ENCODE measurements at regions not wholly inside any gene's neighbourhood (a gene's known extent, or its start where the extent isn't known, plus 50 kb on each side); places are given as distances from the start of the nearest gene placed in this dataset.
"Not testable (repeated sequence)": the region's sequence is repeated elsewhere in the genome, so short reads cannot be mapped to it uniquely, and the experiment has no call there.

GRCh38 chr7:16954321-16954720, 72.5 kb upstream of the AGR3 start:
- H3K36me3 ChIP-seq, result no peaks in the 10 kb centered on the region
- TF ChIP-seq, protein P1, sequence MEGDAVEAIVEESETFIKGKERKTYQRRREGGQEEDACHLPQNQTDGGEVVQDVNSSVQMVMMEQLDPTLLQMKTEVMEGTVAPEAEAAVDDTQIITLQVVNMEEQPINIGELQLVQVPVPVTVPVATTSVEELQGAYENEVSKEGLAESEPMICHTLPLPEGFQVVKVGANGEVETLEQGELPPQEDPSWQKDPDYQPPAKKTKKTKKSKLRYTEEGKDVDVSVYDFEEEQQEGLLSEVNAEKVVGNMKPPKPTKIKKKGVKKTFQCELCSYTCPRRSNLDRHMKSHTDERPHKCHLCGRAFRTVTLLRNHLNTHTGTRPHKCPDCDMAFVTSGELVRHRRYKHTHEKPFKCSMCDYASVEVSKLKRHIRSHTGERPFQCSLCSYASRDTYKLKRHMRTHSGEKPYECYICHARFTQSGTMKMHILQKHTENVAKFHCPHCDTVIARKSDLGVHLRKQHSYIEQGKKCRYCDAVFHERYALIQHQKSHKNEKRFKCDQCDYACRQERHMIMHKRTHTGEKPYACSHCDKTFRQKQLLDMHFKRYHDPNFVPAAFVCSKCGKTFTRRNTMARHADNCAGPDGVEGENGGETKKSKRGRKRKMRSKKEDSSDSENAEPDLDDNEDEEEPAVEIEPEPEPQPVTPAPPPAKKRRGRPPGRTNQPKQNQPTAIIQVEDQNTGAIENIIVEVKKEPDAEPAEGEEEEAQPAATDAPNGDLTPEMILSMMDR (IDR thresholded peaks at IDR 0.05; ENCODE audit: low read depth, low read length), result no peak
- no peaks in the 10 kb centered on the region for H3K4me1 ChIP-seq
- H3K4me3 ChIP-seq (ENCODE audit: low read depth, low read length), result no peak overlapping the region
- no peak for DNase-seq
- no peaks in the 10 kb centered on the region for H3K9me3 ChIP-seq
- H3K27me3 ChIP-seq, result no peaks in the 10 kb centered on the region

GRCh38 chr7:16958724-16959123, 76.9 kb upstream of the AGR3 start:
- Histone ChIP-seq H3K4me1 (no peaks in the 10 kb centered on the region), H3K9me3 (no peaks in the 10 kb centered on the region), H3K36me3 (no peaks in the 10 kb centered on the region), H3K27me3 (no peaks in the 10 kb centered on the region), H3K4me3 (ENCODE audit: low read depth, low read length) (no peak overlapping the region)
- DNase-seq, result no peak
- TF ChIP-seq, protein P1 (IDR thresholded peaks at IDR 0.05; ENCODE audit: low read depth, low read length), result no peak

DNA sequence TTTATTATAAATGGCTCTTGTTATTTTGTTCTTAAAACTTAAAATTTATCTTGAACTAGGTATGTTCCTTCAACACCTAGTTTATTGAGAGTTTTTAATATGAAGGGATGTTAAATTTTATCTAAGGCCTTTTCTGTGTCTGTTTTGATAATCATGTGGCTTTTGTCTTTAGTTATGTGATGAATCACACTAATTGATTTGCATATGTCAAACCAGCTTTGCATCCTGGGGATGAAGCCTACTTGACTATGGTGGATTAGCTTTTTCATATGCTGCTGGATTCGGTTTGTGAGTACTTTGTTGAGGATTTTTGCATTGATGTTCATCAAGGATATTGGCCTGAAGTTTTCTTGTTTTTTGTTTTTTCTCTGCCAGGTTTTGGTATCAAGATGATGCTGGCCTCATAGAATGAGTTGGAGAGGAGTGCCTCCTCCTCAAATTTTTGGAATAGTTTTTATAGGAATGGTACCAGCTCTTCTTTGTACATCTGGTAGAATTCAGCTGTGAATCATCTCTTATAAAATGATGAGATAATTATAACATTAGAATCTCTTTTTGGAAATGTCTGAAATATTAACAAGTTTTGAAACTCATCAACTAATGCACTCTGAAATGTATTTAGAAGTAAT, 78.7 kb upstream of the AGR3 start:
- no peaks in the 10 kb centered on the region for H3K36me3 ChIP-seq
- no peak for DNase-seq
- H3K4me1 ChIP-seq, result no peaks in the 10 kb centered on the region
- no peaks in the 10 kb centered on the region for H3K9me3 ChIP-seq
- TF ChIP-seq, protein P1 (IDR thresholded peaks at IDR 0.05; ENCODE audit: low read depth, low read length), result no peak
- no peaks in the 10 kb centered on the region for H3K27me3 ChIP-seq
- no peak overlapping the region for H3K4me3 ChIP-seq (ENCODE audit: low read depth, low read length)

DNA sequence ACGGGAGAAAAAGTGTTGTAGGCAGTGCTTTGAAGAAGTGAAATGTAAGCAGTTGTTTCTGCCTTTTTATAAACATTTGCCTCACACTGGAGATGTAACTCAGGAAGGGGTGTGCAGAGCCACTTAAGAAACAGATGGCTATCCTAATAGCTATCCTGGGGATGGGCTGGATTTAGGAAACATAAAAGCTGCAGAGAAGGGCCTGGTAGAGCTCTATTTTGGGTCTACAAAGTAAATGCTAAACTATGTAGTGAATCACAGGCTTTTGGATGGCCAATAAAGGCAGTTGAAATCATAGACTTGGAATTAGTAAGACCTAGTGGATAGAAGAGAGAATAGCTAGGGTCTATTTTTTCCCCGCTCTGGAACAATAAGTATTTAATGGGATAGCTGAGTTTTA, 79.9 kb upstream of the AGR3 start:
- TF ChIP-seq, protein P1 (IDR thresholded peaks at IDR 0.05; ENCODE audit: low read depth, low read length), result no peak

DNA sequence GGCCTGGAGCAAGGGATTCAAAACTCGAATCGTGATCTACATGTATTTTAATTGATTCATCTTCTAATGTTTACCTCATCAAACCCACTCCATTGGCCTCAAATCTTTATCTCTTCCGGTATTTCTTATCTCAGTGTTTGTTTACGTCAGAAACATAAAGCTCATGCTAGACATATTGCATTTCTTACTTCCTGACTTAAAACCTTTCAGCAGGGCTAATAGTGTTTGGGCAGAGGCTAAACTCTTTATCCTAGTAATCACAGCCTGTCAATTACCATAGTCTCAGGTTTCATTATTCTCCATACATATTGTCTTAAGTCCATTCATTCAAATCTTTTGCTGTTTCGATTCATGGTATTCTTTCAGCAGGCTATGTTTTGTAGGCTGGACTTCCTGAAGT, 81.3 kb upstream of the AGR3 start:
- Histone ChIP-seq H3K4me1 (no peaks in the 10 kb centered on the region), H3K9me3 (no peaks in the 10 kb centered on the region), H3K27me3 (no peaks in the 10 kb centered on the region), H3K36me3 (no peaks in the 10 kb centered on the region), H3K4me3 (ENCODE audit: low read depth, low read length) (no peak overlapping the region)
- DNase-seq, result no peak
- TF ChIP-seq, protein P1 (IDR thresholded peaks at IDR 0.05; ENCODE audit: low read depth, low read length), result no peak

More for the DNA sequence above, 79.9 kb upstream of the AGR3 start:
- no peak for DNase-seq
- no peaks in the 10 kb centered on the region for H3K27me3 ChIP-seq
- no peaks in the 10 kb centered on the region for H3K9me3 ChIP-seq
- no peaks in the 10 kb centered on the region for H3K36me3 ChIP-seq
- no peaks in the 10 kb centered on the region for H3K4me1 ChIP-seq
- H3K4me3 ChIP-seq (ENCODE audit: low read depth, low read length), result no peak overlapping the region

- not testable (repeated sequence) for H3K36me3 ChIP-seq; H3K27me3 ChIP-seq; H3K9me3 ChIP-seq; H3K4me3 ChIP-seq (ENCODE audit: low read depth, low read length); DNase-seq; H3K4me1 ChIP-seq
Measured at GRCh38 chr7:16965697-16966096, 83.9 kb upstream of the AGR3 start.

Data from BE2C (cell line).